Right atrium auricular region (tissue), 2 donors: ENCODE measurements at regions not wholly inside any gene's neighbourhood (a gene's known extent, or its start where the extent isn't known, plus 50 kb on each side); places are given as distances from the start of the nearest gene placed in this dataset.

Source experiments
- DNase-seq: peaks from one replicate; pipeline ENCODE4 v3.0.0-alpha.2; 2019; ENCODE audit warnings: low spot score
- H3K27ac ChIP-seq, 2 donors: fragments of 200-600 bp; sonication (generic); 1 replicate in 1 of 2; 2 replicates in 1 of 2; pipeline ENCODE4 v1.5.1; 2016 to 2019
- H3K27me3 ChIP-seq, 2 donors: fragments of 200-600 bp; sonication (generic); one replicate each; pipeline versions ENCODE4 v1.5.1 to v1.6.0; 2017 to 2019
- H3K36me3 ChIP-seq: fragments of 200-600 bp; sonication (generic); one replicate; pipeline ENCODE4 v1.5.1; 2016
- H3K4me1 ChIP-seq, 2 donors: fragments of 200-600 bp; sonication (generic); one replicate each; pipeline versions ENCODE4 v1.5.1 to v1.6.0; 2017 to 2019
- H3K4me3 ChIP-seq, 2 donors: fragments of 200-600 bp; sonication (generic); 1 replicate in 1 of 2; 2 replicates in 1 of 2; pipeline ENCODE4 v1.5.1; 2017 to 2019; ENCODE audit warnings: mild to moderate bottlenecking in 1 of 2, moderate library complexity in 1 of 2
- H3K9me3 ChIP-seq, 2 donors: fragments of 200-600 bp; sonication (generic); one replicate each; pipeline ENCODE4 v1.5.1; 2019
- CTCF ChIP-seq, 2 donors: fragments of 200-600 bp; sonication (generic); IDR thresholded peaks; one replicate each; pipeline ENCODE4 v1.5.1; 2019; ENCODE audit warnings: antibody characterized with exemption in 2 of 2

DNA sequence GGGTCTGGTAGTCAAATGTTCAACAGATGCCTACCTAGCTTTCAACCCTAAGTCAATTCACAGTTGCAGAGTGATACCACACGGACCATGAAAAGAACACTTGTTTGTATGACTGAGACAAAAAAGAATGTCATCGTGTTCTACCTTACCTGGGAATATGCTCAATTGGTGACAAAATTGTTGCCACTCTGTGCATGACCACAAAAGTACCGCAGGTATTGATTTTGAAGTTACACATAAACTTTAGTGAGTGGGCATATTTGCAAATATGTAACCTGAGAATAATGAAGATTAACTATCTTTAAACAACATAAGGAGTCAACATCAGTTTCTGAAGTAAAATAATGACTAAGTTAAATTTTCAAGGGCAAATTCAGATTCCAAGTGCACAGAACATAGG is 53.4 kb upstream of the SNRPN start:
- Histone ChIP-seq H3K4me3 (no peak overlapping the region), H3K36me3 (no peaks in the 10 kb centered on the region), H3K27ac (no peak overlapping the region), H3K27me3 (no peaks in the 10 kb centered on the region), H3K9me3 (no peaks in the 10 kb centered on the region), H3K4me1 (no peaks in the 10 kb centered on the region)
- TF ChIP-seq CTCF (IDR thresholded peaks at IDR 0.05) = no peak
- DNase-seq = no peak
